ENCODE measurements at regions not wholly inside any gene's neighbourhood (a gene's known extent, or its start where the extent isn't known, plus 50 kb on each side); places are given as distances from the start of the nearest gene placed in this dataset.
"Not testable (repeated sequence)": the region's sequence is repeated elsewhere in the genome, so short reads cannot be mapped to it uniquely, and the experiment has no call there.

GRCh38 chr3:15983693-15984092, 185.9 kb upstream of the ANKRD28 start:
- no peak for DNase-seq (ENCODE audit: low read depth)
- Histone ChIP-seq H3K27me3 (ENCODE audit: control insufficient read depth, insufficient read depth, low read length) (no peaks in the 10 kb centered on the region), H3K36me3 (ENCODE audit: control insufficient read depth, insufficient read depth, low read length) (no peaks in the 10 kb centered on the region), H3K4me3 (ENCODE audit: low read depth, low read length) (no peak overlapping the region)
- no peak for TF ChIP-seq CTCF (IDR thresholded peaks at IDR 0.05; ENCODE audit: insufficient read depth, low read length, poor library complexity, severe bottlenecking)

- Histone ChIP-seq H3K4me3 (ENCODE audit: low read depth, low read length) (no peak overlapping the region), H3K27me3 (ENCODE audit: control insufficient read depth, insufficient read depth, low read length) (no peaks in the 10 kb centered on the region), H3K36me3 (ENCODE audit: control insufficient read depth, insufficient read depth, low read length) (no peaks in the 10 kb centered on the region)
- no peak for TF ChIP-seq CTCF (IDR thresholded peaks at IDR 0.05; ENCODE audit: insufficient read depth, low read length, poor library complexity, severe bottlenecking)
- DNase-seq (ENCODE audit: low read depth) = no peak
Observed at GRCh38 chr3:15989419-15989818, 185.1 kb upstream of the GALNT15 start.

- DNase-seq (ENCODE audit: low read depth); H3K27me3 ChIP-seq (ENCODE audit: control insufficient read depth, insufficient read depth, low read length); H3K36me3 ChIP-seq (ENCODE audit: control insufficient read depth, insufficient read depth, low read length); H3K4me3 ChIP-seq (ENCODE audit: low read depth, low read length): not testable (repeated sequence)
Observed at GRCh38 chr3:15993660-15994059, 180.8 kb upstream of the GALNT15 start.

- H3K36me3 ChIP-seq (ENCODE audit: control insufficient read depth, insufficient read depth, low read length); DNase-seq (ENCODE audit: low read depth); H3K4me3 ChIP-seq (ENCODE audit: low read depth, low read length): not testable (repeated sequence)
Observed at GRCh38 chr3:15996496-15996895, 178.0 kb upstream of the GALNT15 start.

GRCh38 chr3:15997274-15997943, 177.1 kb upstream of the GALNT15 start:
- no peak for TF ChIP-seq CTCF (IDR thresholded peaks at IDR 0.05; ENCODE audit: insufficient read depth, low read length, poor library complexity, severe bottlenecking)
- H3K4me3 ChIP-seq (ENCODE audit: low read depth, low read length) = no peak overlapping the region
- H3K27me3 ChIP-seq (ENCODE audit: control insufficient read depth, insufficient read depth, low read length) = no peaks in the 10 kb centered on the region
- H3K36me3 ChIP-seq (ENCODE audit: control insufficient read depth, insufficient read depth, low read length) = no peaks in the 10 kb centered on the region
- DNase-seq (ENCODE audit: low read depth) = no peak

More at GRCh38 chr3:15996496-15996895, 178.0 kb upstream of the GALNT15 start:
- not testable (repeated sequence) for H3K27me3 ChIP-seq (ENCODE audit: control insufficient read depth, insufficient read depth, low read length)

- no peak for DNase-seq (ENCODE audit: low read depth)
- H3K36me3 ChIP-seq (ENCODE audit: control insufficient read depth, insufficient read depth, low read length) = no peaks in the 10 kb centered on the region
- H3K27me3 ChIP-seq (ENCODE audit: control insufficient read depth, insufficient read depth, low read length) = no peaks in the 10 kb centered on the region
- TF ChIP-seq CTCF (IDR thresholded peaks at IDR 0.05; ENCODE audit: insufficient read depth, low read length, poor library complexity, severe bottlenecking) = no peak
- H3K4me3 ChIP-seq (ENCODE audit: low read depth, low read length) = no peak overlapping the region
Observed at GRCh38 chr3:15998911-15999310, 175.6 kb upstream of the GALNT15 start.

- no peak for TF ChIP-seq CTCF (IDR thresholded peaks at IDR 0.05; ENCODE audit: insufficient read depth, low read length, poor library complexity, severe bottlenecking)
- H3K36me3 ChIP-seq (ENCODE audit: control insufficient read depth, insufficient read depth, low read length) = no peaks in the 10 kb centered on the region
- no peak overlapping the region for H3K4me3 ChIP-seq (ENCODE audit: low read depth, low read length)
- no peak for DNase-seq (ENCODE audit: low read depth)
- H3K27me3 ChIP-seq (ENCODE audit: control insufficient read depth, insufficient read depth, low read length) = no peaks in the 10 kb centered on the region
Observed at GRCh38 chr3:16004812-16005211, 169.7 kb upstream of the GALNT15 start.
